ENCODE measurements at regions not wholly inside any gene's neighbourhood (a gene's known extent, or its start where the extent isn't known, plus 50 kb on each side); places are given as distances from the start of the nearest gene placed in this dataset.
A peak's percentile ranks its signal among the peaks of the same experiment; 100 is the strongest.

- intact Hi-C loops (cut with micrococcal nuclease) (no loop called here), dilution Hi-C loops (cut with HindIII; ENCODE audit: low sequenced_read_pairs, unreplicated experiment) (no loop called here), in situ Hi-C loops (cut with MboI; ENCODE audit: low sequenced_read_pairs) (no loop called here)
- Histone ChIP-seq H2BK5ac (ENCODE audit: low read depth, low read length, poor library complexity, severe bottlenecking) (no peak overlapping the region), H3K14ac (replicated peaks; ENCODE audit: low read depth, low read length) (no peak overlapping the region), H3K4me2 (ENCODE audit: low read depth, low read length) (no peak overlapping the region), H3K27me3 (ENCODE audit: control insufficient read depth, insufficient read depth, low read length) (no peaks in the 10 kb centered on the region), H3K4me3 (ENCODE audit: insufficient read depth, low read depth, low read length) (no peak overlapping the region), H3K18ac (ENCODE audit: low read depth, low read length) (no peak overlapping the region), H3K9me3 (ENCODE audit: control insufficient read depth, insufficient read depth, low read length) (peaks cover 3% of the 10 kb centered on the region), H2BK120ac (ENCODE audit: low read depth, low read length) (no peak overlapping the region), H3K36me3 (ENCODE audit: control insufficient read depth, insufficient read depth, low read length) (no peaks in the 10 kb centered on the region), H3K4ac (ENCODE audit: low read depth, low read length) (no peak overlapping the region; the same call in 1 of the 2 replicates), H3K9ac (ENCODE audit: low read depth, low read length) (no peak overlapping the region), H3K4me1 (ENCODE audit: control insufficient read depth, insufficient read depth, low read length) (peaks cover 2% of the 10 kb centered on the region; the same call in 1 of the 2 replicates), H3K79me1 (ENCODE audit: low read depth in 1 of 2, low read length in 2 of 2) (no peaks in the 10 kb centered on the region), H4K8ac (ENCODE audit: low read depth in 2 of 2, low read length in 2 of 2) (no peak overlapping the region), H3K56ac (ENCODE audit: extremely low read depth, insufficient read depth, low read length) (no peak overlapping the region), H4K20me1 (ENCODE audit: insufficient read depth, low read length) (no peaks in the 10 kb centered on the region), H3K27ac (ENCODE audit: insufficient read depth, low read length) (no peak overlapping the region), H2BK15ac (ENCODE audit: low read depth, low read length) (no peak overlapping the region), H2AFZ (replicated peaks; ENCODE audit: low read length, poor library complexity) (no peak overlapping the region), H2AK9ac (replicated peaks; ENCODE audit: low read depth, low read length, poor library complexity) (no peak overlapping the region), H2AK5ac (ENCODE audit: low read depth, low read length) (no peak overlapping the region), H3K9me1 (ENCODE audit: insufficient read depth, low read length) (peaks cover 7% of the 10 kb centered on the region), H3K23ac (ENCODE audit: low read depth, low read length) (no peak overlapping the region), H4K91ac (ENCODE audit: insufficient read depth, low read depth, low read length) (no peak overlapping the region), H2BK20ac (ENCODE audit: low read depth, low read length) (no peak overlapping the region), H4K5ac (ENCODE audit: low read depth, low read length) (no peak overlapping the region)
- ChIA-PET POLR2A (ENCODE audit: unreplicated experiment) (interaction anchor here (0.6 kb wide), 1 partner anchor 81 kb away, joined by 4 read pairs; no protein-coding TSS in a partner anchor), CTCF (interaction anchor here (1.0 kb wide), 1 partner anchor 112 kb away, joined by 3 read pairs; no protein-coding TSS in a partner anchor)
- WGBS, 2 experiments (ENCODE audit: extremely low coverage in 2 of 2, insufficient read length in 1 of 2): 63% methylated on average over 2 of the region's 5 CpGs; no CpG with 5 or more reads in 1 of the 2 experiments
- ATAC-seq (ENCODE audit: low read depth): peak; percentile 77
- peak; percentile 75 for DNase-seq
- no peak for TF ChIP-seq BHLHE40 (IDR thresholded peaks at IDR 0.05; ENCODE audit: low read depth, low read length)
- TF ChIP-seq ELK1 (IDR thresholded peaks at IDR 0.05; ENCODE audit: borderline replicate concordance, low read depth, low read length): no peak
- TF ChIP-seq SMC3 (IDR thresholded peaks at IDR 0.05; ENCODE audit: low read depth, low read length): no peak
- no peak for TF ChIP-seq CEBPB (IDR thresholded peaks at IDR 0.05; ENCODE audit: low read depth, low read length)
- no peak for TF ChIP-seq RFX5 (IDR thresholded peaks at IDR 0.05; ENCODE audit: low read depth, low read length)
- TF ChIP-seq CHD1 (IDR thresholded peaks at IDR 0.05; ENCODE audit: low read depth, low read length): no peak
- no peak for TF ChIP-seq FOS (IDR thresholded peaks at IDR 0.05; ENCODE audit: low read depth, low read length)
- no peak for TF ChIP-seq MAZ (IDR thresholded peaks at IDR 0.05; ENCODE audit: borderline replicate concordance, low read depth, low read length)
- TF ChIP-seq POLR2A (IDR thresholded peaks at IDR 0.05; ENCODE audit: low read depth, low read length): no peak
- no peak for TF ChIP-seq RCOR1 (IDR thresholded peaks at IDR 0.05; ENCODE audit: insufficient replicate concordance, low read length)
- TF ChIP-seq MXI1 (IDR thresholded peaks at IDR 0.05; ENCODE audit: borderline replicate concordance, low read depth, low read length): no peak
- no peak for TF ChIP-seq RAD21 (IDR thresholded peaks at IDR 0.05; ENCODE audit: low read length)
- no peak for TF ChIP-seq CTCF (conservative IDR thresholded peaks at IDR 0.05; ENCODE audit: low read depth, low read length)
- no peak for TF ChIP-seq USF2 (IDR thresholded peaks at IDR 0.05; ENCODE audit: low read depth, low read length)
- no peak for TF ChIP-seq NFE2L2 (IDR thresholded peaks at IDR 0.05; ENCODE audit: low read depth, low read length)
- TF ChIP-seq MAFK (IDR thresholded peaks at IDR 0.05; ENCODE audit: low read depth, low read length): no peak
- BruUV-seq (replicated peaks): no TSS peak
Observed at GRCh38 chr9:134562146-134562849, 79.3 kb upstream of the COL5A1 start.

All from IMR-90 (cell line).